Breast epithelium (tissue), 3 donors: ENCODE measurements at regions not wholly inside any gene's neighbourhood (a gene's known extent, or its start where the extent isn't known, plus 50 kb on each side); places are given as distances from the start of the nearest gene placed in this dataset.

Experiments used
- POLR2A ChIP-seq: fragments of 450-650 bp; IDR thresholded peaks from one replicate; pipeline ENCODE4 v1.6.1; 2016; ENCODE audit warnings: antibody characterized with exemption, mild to moderate bottlenecking, moderate library complexity
- TF ChIP-seq, protein P1 (sequence below), 3 donors: fragments of 450-650 bp; IDR thresholded peaks; one replicate each; pipeline ENCODE4 v1.5.1; 2016 to 2017; ENCODE audit warnings: antibody characterized with exemption in 3 of 3, mild to moderate bottlenecking in 3 of 3, moderate library complexity in 3 of 3

DNA sequence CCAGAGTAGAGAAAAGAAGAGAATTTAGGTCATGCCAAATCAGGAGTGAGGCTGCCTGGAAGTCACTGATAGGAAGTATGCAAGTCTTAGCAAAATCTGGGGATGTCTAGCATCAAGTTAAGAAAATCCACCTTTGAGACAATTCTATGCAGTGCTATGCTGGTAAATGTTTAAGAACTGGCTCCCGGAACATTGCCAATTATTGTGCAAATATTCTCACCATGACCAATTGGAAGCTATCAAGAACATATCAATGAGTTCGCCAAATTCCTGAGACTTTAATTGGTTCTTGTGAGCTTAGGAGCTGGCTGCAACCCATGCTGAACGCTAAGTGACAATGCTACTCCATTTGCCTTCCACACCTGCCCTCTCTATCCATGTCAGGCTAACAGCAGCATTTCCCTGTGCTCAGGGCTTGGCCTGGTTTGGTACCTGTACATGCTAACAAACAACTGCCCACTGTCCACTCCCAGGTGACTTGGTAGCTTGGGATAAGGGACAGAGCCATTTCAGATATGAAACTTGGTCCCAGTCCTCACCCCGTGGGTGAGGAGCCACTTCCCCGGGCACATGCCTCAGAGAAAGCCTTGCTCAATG is 172.9 kb upstream of the KLHL29 start:
- no peak for TF ChIP-seq POLR2A
- TF ChIP-seq, protein P1, sequence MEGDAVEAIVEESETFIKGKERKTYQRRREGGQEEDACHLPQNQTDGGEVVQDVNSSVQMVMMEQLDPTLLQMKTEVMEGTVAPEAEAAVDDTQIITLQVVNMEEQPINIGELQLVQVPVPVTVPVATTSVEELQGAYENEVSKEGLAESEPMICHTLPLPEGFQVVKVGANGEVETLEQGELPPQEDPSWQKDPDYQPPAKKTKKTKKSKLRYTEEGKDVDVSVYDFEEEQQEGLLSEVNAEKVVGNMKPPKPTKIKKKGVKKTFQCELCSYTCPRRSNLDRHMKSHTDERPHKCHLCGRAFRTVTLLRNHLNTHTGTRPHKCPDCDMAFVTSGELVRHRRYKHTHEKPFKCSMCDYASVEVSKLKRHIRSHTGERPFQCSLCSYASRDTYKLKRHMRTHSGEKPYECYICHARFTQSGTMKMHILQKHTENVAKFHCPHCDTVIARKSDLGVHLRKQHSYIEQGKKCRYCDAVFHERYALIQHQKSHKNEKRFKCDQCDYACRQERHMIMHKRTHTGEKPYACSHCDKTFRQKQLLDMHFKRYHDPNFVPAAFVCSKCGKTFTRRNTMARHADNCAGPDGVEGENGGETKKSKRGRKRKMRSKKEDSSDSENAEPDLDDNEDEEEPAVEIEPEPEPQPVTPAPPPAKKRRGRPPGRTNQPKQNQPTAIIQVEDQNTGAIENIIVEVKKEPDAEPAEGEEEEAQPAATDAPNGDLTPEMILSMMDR (IDR thresholded peaks at IDR 0.05): no peak
